SW480 (cell line): ENCODE measurements at regions not wholly inside any gene's neighbourhood (a gene's known extent, or its start where the extent isn't known, plus 50 kb on each side); places are given as distances from the start of the nearest gene placed in this dataset.

Source experiments
- DNase-seq: peaks from one replicate; pipeline ENCODE4 v3.0.0-alpha.2; 2016; ENCODE audit warnings: low spot score

GRCh38 chr10:36373424-36374096 is 731.5 kb upstream of the FZD8 start:
- DNase-seq, result no peak

GRCh38 chr10:36367362-36367761 is 725.3 kb upstream of the FZD8 start:
- DNase-seq, result no peak

- no peak for DNase-seq
These were observed 724.7 kb upstream of the FZD8 start for GRCh38 chr10:36366843-36367242.

- no peak for DNase-seq
These were observed 724.0 kb upstream of the FZD8 start for GRCh38 chr10:36366065-36366464.

DNA sequence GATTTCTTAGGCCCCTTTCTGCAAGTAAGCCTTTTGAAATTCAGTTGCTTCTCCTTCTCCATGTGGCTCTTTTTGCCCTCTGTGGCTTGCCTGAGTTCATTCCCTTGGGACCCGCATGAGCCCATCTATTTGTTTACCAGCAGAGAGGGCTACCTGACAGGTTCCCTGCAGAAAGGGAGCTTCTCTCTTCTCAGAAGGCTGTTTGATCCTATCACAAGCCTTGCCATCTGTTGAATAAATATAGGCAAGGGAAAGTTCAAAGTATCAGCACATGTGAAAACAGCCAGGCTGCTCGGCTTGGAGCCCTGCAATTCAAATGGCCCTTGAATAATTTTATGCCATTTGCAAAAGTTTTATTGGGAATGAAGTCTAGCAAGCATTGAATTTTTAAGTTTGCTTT is 720.2 kb upstream of the FZD8 start:
- no peak for DNase-seq

DNA sequence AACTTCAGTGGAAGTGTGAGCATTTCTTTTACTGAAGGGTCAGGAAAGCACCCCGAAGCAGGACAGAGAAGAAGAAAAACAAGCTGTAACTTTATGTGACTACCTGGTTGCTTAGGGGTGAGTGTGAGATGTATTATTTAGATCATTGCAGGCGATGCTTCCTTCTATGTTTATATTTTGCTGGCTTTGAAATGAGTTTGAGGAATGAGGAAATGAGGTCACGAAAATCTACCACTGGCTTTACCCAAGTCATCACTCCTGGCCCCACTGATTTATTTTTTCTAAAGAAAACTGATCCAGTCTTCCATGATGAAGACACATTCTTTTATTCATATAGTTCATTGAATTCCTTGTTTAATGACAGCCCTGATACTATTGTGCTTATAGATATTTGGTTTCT is 716.6 kb upstream of the FZD8 start:
- no peak for DNase-seq

DNA sequence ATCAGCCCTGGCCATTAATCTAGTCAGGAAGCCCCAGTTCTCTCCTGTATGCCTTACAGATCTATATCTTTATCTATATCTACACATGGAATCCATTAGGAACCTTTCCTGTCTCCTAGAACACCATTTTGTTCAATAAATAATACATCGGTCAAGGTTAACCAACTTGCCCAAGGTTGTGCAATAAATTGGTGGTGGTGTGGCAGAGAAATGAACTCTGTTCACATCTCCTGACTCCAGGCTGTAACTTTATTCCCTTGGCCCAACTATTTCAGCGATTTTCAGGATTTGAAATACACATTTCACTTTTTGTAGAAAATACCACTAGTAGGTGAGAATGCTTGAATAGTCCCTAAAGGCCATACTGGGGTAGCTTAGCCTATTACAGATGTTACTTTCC is 712.5 kb upstream of the FZD8 start:
- no peak for DNase-seq

GRCh38 chr10:36351159-36351558 is 709.1 kb upstream of the FZD8 start:
- DNase-seq, result no peak

DNA sequence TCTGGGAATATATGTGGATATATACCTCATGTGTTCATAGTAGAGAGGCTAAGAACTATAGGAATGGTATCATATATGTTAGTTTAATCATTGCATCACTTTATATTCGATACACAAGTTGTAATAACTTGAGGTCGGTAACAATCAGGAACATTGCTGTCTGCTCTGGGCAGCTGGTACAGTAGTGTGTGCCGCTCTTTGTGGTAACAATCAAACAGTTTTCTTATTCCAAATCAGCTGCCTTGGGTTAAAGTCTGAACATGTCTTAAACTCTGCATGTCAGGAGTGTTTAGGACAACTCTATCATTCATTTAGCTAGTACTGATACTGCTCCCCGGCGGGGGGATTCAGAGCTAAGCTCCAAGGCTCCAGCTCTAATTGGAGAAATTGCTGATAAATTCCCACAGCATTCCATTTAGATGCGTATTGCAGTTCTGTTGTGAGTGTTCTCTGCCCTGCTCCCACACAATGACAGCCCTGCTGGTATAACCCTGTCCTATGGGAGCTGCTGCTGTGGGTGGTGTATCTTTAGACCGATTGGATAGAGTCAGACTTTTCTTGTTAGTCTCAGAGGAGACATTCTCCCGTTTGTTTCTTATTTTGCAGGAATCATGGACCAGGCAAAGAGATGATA is 707.5 kb upstream of the FZD8 start:
- DNase-seq, result no peak

DNA sequence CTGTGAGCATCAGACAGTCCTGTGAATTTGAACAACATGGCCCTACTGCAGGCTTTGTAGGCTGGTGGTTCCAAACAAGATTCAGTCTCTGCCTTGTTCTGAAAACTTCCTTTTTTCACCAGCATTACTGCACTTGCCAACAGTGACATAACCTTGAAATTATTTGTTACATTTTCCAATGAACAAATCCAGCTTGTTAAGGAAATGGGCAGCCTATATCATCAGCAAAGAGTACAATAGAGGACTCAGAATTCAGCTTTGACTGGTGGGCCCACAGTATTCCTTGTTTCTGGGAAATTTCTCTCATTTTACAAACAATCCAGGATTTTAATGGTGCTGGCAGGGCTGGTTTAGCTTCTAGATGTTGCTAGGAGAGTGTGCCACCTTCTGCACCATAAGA is 703.7 kb upstream of the FZD8 start:
- no peak for DNase-seq

- DNase-seq, result no peak
These were observed 703.1 kb upstream of the FZD8 start for GRCh38 chr10:36345175-36345533.

DNA sequence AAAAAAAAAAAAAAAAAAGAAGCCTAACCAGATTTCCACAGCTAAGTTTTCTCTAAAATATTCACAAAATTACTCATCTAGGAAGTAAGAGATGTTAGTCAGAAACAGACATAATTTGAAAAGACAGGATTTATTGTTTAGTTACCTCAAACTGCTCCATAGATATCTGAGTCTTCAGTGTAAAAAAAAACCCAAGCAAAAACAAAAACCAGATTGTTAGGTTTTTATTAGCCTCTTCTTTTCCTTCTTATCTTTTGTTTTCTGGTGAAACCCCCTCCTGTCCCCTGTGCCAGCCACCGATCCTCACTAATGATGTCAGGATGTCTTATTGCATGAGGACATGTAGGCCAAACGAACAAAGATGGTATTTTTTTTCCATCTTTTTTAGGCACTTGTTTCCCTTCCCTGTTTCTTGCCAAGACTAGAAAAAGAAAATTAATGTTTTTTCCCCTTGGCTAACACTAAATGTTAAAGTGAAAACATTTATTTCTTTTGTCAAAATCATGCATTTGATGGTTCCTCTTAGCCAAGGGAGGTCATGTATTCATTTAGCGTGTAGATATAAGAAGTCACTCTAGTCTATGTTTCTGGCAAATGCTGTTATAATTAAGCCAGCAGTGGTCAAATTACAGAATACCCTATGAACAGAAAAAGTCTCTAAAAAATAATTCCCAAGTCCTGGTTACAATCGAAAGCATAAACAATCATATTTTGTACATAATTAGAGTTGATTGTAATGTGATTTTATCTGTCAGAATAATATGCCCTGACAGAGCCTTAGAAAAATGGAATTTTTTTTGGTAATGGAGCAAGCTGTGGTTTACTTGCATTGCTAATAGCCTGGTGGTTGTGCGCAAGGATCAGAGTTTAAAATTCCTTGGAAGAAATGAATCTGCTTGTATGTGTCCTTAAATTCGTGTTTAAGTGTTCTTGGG is 702.4 kb upstream of the FZD8 start:
- DNase-seq, result no peak

DNA sequence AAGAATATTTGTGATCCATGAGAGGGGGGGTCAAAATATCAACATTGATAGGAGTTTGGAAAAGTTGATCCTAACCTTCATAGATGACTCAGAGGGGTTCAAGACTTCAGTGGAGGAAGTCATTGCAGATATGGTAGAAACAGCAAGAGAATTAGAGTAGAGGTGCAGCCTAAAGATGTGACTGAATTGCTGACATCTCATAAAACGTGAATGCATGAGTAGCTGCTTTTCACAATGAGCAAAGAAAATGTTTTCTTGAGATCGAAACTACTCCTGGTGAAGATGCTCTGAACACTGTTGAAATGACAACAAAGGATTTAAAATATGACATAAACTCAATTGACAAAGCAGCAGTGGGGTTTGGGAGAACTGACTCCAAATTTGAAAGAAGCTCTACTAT is 700.7 kb upstream of the FZD8 start:
- no peak for DNase-seq

DNA sequence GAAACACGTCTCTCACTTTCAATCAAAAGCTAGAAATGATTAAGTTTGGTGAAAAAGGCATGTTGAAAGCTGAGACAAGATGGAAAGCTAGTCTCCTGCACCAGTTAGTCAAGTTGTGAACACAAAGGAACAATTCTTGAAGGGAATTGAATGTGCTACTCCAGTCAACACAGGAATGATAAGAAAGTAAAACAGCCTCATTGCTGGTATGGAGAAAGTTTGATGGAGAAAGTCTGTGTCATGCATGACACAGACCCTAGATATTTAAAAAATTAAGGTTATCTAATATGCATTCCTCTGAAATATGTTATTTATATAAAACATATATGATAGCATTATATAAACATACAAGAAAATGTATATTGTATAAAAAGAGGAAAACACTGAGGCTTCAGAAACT is 699.4 kb upstream of the FZD8 start:
- no peak for DNase-seq

DNA sequence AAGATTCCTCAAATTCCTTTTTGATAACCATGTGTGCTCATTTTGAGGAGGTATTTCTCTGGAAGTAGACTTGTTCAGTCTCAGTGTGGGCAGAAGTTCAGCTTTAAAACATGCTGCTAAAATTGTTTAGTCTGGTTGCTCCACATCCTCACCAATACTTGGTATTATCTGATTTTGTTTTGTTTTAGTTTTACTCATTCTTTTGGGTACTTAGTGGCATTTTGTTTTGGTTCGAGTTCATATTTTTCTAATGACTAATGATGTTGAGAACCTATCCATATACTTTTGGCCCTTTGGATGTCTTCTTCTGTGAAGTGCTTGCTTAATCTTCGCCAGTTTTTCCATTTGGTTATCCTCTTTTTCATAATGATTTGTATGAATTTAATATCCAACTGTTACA is 694.2 kb upstream of the FZD8 start:
- no peak for DNase-seq

GRCh38 chr10:36333446-36333845 is 691.4 kb upstream of the FZD8 start:
- no peak for DNase-seq

GRCh38 chr10:36332926-36333325 is 690.8 kb upstream of the FZD8 start:
- no peak for DNase-seq

DNA sequence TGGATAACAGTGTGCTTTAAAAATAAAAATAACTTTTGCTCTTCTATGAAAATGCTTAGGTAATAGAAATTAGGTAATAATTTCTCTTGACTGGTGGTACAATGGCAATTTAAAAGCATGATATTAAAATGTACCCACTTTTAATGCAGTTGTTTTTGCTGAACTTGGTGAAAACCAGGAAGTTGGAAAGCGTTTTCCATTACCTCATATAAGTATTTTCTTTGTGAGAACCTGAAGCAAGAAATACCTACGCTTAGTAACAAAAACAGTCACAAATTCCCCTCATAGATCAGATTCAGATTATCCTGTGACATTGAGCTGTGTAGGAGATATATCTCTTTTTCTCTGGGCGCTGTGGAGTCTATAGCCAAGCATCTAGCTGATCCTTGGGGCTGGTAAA is 689.0 kb upstream of the FZD8 start:
- no peak for DNase-seq

DNA sequence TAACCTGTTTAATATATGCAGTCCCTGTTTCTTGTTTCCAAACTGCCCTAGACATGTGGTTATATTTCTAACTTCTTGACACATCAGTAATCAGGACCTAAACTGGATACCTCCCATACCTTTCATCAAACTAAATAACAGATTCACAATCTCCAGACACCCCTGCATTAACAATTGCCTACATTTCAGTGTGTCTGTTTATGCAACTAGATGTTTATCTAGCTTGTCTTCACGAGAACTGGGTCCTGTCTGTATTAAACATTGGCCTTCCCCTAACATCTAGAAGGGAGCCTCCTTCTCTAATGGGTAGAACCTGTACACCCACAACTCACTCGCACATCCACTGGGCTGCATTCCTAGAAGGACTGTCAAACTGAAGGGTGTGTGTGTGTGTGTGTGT is 683.7 kb upstream of the FZD8 start:
- DNase-seq, result no peak

DNA sequence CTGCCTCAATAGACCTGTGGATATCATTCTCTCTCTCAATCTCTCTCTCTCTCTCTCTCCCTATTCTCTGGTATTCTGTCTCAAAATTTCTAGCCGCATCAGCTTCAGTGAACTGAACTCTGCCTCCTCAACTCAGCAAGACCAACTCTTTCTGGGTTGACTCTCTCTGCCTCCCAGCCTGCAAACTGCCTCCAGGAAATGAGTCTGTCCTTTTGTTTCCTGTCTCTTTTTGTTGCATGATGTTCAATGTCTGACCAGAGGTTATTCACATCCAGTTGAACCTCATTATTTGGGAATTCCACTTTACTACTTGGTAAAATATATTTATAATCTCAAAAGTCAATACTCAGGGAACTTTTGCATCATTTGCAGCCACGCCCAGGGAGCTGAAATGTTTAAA is 682.7 kb upstream of the FZD8 start:
- DNase-seq, result no peak

- DNase-seq, result no peak
These were observed 671.0 kb upstream of the FZD8 start for GRCh38 chr10:36313142-36313541.

DNA sequence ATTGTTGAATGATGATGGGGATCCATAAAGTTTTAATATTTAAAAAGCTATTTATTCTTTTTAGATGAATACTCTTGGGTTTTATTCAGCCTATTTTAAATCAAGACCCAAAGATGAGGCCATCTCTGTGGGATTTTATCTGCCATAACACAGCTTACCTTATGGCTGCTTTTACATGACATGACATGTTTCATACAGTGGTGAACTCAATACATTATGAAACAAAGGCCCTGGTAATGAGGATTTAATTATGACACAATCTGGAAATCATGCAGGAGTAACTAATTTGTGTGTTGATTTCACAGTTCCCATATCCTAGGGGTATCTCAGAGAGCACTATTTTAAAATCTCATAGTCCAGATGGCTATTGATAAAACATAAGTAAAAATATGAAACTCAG is 661.8 kb upstream of the FZD8 start:
- DNase-seq, result no peak

- DNase-seq, result no peak
These were observed 660.0 kb upstream of the FZD8 start for GRCh38 chr10:36302086-36302485.
